ENCODE measurements at regions not wholly inside any gene's neighbourhood (a gene's known extent, or its start where the extent isn't known, plus 50 kb on each side); places are given as distances from the start of the nearest gene placed in this dataset.

DNA sequence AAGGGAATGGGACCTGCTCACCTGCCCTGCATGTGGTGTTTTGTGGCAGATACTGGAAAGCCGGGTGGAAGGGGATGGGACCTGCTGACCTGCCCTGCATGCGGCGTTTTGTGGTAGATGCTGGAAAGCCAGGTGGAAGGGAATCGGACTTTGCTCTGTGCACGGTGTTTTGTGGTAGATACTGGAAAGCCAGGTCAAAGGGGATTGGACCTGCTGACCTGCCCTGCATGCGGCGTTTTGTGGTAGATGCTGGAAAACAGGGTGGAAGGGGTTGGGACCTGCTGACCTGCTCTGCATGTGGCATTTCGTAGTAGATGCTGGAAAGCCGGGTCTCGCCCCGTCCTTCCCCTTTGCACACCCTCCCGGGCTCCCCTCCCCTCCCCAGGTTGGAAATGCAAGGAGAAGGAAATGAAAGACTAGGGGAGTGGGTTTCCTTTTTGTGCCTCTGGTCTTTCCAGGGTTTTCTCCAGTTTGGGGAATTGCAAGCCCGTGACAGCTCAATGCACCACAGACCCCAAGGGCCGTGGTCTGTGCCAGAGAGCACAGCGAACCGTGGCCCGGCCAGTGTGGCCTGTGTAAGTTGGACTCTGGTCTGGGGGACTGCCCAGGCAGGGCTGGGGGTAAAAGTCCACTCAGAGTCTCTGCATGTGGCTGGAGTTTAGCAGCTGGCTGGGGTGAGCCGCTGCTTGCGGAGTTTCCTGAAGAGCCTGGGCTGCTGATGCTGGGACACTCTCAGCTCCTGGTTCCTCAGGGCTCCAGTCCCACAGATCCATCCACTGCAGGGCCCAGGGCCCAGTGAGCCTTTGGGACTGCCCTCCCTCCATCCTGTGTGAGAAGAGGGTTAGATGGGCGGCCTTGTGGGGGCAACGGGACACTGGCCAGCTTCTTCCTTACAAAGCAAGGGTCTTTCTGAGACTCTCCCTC, 105.5 kb downstream of the CRYAA start:
- no peak for DNase-seq (ENCODE audit: low read depth, low spot score)

DNA sequence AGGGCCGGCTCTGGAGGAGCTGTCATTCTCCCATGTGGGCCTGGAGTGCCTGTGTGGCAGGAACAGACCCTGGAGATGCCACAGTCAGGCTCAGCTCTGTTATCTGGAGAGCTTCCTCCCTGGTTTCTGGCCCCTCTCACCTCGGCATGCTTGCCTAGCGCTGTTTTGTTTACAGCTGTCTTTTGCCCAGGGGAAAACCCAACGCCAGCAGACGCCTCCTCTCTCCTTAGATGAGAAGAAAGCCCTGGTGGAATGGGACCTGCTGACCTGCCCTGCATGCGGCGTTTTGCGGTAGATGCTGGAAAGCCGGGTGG, 104.9 kb downstream of the CRYAA start:
- no peak for DNase-seq (ENCODE audit: low read depth, low spot score)

DNA sequence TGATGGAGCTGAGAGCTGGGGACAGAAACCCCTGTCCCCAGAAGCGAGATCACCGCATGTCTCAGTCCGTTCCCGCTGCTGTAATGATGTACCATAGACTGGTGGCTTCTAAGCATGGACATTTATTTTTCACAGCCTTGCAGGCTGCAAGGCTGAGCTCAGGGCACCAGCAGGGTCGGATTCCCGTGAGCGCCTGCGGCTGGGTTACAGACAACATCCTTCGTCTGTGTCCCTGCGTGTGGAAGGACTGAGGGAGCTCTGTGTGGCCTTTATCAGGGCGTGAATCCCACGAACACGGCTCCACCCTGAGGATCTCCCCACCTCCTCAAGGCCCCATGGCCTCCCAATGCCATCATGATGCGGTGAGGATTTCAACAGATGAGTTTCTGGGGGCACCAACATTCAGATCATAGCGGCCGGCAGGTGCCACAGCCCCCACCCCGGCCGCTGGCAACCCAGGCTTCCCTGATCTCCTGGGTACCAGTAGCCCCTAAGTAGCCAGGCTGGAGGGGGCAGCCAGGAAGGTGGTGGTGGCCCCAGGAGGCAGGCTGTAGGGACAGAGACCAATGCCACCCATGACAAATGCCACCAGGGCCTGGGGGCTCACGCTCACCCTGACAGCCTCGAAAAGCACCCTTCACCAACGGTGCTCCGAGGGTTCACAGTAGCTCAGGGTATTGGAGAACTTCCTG, 104.4 kb downstream of the CRYAA start:
- no peak for DNase-seq (ENCODE audit: low read depth, low spot score)

DNA sequence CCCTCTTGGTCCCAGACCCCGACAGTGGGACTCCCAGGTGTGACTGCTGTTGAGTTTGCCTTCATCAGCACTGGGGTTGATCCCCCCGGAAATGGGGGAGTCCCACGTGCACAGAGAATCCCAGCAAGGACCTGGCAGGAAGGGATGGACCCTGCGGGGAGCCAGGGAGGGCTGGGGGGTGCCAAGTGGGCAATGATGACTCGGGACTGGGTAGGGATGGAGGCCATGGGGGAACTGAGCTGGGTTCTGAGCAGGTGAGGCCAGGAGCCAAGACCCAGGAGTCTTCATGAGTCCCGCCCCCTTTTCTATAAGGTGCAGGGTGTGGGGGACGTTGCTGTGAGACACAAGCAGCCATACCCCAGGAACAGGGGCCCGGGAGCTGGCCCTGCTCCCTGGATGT, 103.8 kb downstream of the CRYAA start:
- DNase-seq (ENCODE audit: low read depth, low spot score): no peak

DNA sequence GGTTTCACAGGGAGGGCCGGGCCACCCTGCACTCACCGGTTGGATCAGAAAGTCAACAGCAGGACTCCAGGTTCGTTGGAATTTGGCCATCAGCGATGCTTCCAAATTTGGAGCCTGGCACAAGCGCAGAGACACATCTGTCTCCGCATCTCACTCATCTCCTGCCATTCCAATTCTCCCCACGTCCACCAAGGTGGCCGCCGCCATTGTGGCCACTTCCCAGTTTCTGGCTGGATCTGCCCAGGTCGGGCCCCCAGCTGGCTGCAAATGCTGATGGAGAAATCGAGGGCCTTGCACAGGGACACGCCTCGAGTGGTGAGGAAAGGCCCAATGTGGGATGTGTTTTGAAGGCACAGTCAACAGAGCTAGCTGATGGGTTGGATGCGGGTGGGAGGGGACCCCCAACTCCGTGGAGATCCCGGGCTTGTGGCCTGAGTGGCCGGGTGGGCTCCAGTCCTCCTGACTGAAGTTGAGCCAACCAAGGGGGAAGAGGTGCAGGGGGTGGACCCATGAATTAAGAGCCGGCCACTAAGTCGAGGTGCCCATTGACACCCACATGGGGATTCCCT, 102.7 kb downstream of the CRYAA start:
- no peak for DNase-seq (ENCODE audit: low read depth, low spot score)

DNA sequence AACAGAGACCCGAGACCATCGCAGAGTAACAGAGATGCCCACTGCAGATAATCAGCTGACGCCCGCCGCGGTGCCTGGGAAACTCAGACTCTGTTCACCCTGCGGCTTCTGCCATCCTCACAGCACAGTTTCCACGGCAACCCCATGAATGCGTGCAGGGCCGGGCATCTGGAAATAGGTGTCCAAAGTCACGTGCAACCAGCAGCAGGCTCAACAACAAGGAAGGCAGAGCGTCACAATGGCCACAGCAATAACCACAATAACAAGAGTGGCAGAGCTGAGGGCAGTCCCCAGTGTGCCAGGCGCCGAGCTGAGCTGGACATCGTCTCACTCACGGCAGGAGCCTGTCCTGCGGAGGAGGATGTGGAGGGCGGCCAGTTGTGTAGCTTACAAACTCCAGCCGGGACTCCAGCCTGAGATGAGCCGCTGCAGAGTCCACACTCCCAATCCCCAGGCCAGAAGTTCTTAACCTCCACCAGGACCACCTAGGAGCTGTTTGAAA, 102.0 kb downstream of the CRYAA start:
- no peak for DNase-seq (ENCODE audit: low read depth, low spot score)

DNA sequence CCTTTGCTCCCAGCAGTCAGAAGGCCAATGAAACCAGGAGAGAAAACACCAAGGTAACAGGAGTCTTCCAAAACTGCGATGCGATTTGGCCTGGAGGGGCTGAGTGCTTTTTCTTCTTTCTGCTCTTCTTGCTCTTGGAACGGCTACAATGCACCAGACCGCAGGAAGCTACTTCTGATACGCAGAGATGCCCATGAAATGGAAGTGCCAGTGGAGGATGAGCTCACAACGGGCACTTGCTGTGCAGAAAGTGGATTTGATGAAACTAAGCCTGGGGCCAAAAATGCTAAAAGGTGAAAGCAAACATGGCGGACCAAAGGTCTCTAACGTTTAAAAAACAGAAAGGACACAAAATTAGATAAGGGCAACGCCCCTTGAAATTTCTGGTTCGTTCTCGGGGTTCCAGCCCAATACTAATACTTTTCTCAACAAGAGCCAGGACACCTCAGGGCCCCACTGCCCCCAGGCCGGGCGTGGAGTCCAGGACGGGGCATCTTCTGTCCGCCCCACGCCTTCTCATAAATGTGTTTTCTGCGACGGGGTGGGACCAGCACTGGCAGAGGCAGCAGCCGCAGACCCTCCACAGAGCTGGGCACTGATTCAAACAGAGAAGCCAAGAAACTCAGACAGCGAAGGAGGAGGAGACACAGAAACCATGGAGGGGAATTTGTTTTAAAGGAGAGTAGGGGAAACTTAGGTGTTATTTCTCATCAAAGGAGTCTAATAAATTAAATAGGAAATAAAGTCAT, 101.3 kb downstream of the CRYAA start:
- DNase-seq (ENCODE audit: low read depth, low spot score): no peak

DNA sequence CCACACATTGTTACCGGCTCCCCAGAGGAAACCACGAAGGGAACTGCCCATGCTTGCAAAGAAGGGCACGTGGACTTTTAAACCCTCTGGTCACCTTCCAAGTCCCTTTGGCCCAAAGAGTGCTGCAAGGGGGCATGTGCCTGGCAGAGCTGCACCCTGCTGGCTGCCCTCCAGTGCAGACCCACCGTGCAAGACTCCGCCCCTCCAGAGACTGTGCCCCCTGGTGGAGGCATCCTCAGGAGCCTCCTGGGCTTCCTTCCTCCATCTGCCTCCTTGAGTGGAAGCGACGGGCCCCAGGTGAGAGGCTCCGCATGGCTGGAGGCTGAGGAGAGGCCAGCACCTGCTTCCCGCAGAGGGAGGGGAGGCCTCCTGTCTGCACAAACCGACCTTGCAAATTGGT, 100.6 kb downstream of the CRYAA start:
- no peak for DNase-seq (ENCODE audit: low read depth, low spot score)

DNA sequence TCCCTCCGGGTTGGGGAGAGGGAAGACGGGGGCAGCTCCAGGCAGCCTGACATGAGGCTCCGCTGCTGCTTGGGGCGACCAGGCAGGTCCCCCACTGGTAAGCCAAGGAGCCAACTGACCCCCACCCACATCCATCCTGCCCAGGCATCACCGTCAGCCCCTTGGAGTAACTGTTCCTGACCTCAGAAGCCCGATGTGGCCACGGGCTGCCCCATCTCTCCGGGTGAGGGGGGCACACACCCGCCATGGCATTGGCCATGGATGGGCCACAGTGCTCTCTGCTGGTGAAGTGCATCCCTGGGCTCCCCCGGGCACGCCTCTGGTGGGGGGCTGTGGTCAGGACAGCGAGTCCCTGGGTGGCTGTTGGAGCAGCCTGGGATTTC, 100.0 kb downstream of the CRYAA start:
- no peak for DNase-seq (ENCODE audit: low read depth, low spot score)

DNA sequence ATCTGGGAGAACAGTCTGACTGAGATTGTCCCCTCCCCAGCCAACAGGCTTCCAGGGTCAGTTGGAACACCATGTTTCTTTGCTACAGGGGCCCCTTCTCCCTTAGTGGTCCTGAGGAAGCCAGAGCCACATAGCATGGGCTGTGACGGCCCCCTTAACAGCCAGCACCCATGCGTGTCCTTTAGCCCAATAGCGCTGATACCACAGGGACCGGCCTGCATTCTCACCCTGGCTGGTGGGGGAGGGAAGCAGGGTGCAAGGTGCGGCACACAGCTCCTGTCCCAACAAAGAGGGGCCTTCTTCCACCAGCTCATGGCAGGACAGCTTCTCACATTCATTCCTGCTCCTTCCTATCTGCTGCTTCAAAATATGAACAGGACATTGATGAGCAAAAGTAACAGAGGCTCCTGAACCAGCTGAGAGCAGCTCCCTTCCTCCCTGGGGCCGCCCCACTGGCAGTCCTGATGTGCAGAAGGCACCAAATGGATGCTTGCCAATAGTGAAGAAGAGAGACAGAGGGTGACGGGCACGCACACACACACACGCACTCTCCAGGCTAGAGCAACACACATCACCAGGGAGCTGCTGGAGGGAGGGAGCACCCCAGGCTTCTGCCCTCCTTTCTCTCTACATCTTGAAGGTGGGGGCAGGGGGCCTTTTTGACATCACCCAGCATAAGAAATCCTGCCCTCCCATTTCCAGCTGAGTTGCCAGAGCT, 99.4 kb downstream of the CRYAA start:
- no peak for DNase-seq (ENCODE audit: low read depth, low spot score)

DNA sequence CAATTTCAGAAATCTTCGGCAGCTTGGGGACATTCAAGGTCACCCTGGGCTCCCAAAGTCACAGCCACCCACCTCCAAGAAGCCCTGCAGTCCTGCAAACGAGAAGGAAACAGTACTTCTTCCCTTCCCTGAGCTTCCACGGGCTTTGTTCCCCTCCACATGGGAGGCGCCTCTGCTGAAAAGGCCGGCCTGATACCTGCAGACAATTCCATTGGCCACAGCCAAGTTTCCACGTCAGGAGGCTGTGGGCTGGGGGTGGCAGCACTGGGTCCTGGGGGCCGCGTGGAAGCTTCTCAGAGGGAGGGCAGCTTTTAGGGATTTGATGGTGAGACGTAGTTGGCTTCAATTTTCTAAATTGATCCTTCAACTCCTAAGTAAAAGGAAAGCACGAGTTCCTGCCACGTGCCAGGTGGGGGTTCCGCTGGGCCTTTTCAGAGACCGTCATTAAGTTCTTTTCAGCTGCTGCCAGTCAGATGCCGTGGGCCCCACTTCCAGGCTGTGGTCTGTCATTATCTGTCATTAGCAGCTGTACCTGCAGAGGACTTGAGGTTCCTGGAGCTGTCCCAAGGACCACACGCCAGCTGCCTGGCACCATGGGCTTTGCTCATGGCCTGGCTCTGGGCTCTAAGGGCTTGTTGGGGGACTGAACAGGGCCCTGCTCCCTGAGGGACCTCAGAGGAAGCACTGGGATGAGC, 98.7 kb downstream of the CRYAA start:
- DNase-seq (ENCODE audit: low read depth, low spot score): no peak

DNA sequence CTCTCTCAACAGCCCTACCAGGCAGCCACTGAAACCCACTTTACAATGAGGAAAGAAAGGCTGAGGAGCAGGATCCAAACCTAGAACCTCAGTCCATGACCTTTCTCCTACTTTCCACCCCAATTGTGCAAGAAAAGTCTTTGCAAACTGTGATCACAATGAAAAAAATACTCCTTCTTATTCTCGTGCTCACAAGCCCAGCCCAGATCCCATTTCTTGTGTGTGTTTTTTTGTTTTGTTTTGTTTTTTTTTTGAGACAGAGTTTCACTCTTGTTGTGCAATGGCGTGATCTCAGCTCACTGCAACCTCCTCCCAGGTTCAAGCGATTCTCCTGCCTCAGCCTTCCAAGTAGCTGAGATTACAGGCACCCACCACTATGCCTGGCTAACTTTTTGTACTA, 97.7 kb downstream of the CRYAA start:
- no peak for DNase-seq (ENCODE audit: low read depth, low spot score)

DNA sequence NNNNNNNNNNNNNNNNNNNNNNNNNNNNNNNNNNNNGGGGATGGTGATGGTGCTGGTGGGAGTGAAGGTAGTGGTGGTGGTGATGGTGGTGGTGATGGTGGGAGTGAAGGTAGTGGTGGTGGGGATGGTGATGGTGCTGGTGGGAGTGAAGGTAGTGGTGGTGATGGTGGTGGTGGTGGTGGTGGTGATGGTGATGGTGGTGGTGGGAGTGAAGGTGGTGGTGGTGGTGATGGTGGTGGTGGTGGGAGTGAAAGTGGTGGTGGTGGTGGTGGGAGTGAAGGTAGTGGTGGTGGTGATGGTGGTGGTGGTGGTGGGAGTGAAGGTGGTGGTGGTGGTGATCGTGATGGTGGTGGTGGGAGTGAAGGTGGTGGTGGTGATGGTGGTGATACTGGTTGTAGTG, 93.6 kb downstream of the CRYAA start:
- DNase-seq (ENCODE audit: low read depth, low spot score): no peak

Data from activated CD4-positive, CD25-positive, alpha-beta regulatory T cell treated with anti-CD3 and anti-CD28 coated beads, Interleukin-2, amount 50 U/mL, for 16 hours (primary cell).